ENCODE measurements at regions not wholly inside any gene's neighbourhood (a gene's known extent, or its start where the extent isn't known, plus 50 kb on each side); places are given as distances from the start of the nearest gene placed in this dataset.

DNA sequence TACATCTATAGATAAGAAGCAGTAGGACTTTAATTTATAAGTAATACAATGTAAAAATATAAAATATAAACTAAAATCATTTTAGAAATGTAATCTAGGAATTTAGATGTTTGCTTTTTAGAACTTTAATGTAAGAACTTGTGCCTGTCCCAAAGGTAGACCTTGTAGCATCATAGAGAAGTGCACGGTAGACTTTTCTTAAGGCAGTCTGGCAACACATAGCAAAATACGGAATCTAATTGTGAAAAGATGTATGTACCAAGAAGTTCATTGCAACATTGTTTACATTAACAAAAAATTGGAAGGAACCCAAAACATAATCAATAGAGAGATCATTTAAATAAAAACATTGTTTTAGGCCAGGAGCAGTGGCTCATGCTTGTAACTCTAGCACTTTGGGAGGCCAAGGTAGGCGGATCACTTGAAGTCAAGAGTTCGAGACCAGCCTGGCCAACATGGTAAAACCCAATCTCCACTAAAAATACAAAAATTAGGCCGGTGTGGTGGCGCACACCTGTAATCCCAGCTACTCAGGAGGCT is 84.6 kb upstream of the SMIM15 start:
- TF ChIP-seq GATA1 (IDR thresholded peaks at IDR 0.05; ENCODE audit: low read depth, low read length) = no peak
- no peak for TF ChIP-seq POLR2A (IDR thresholded peaks at IDR 0.05; ENCODE audit: low read length)

All from erythroblast (primary cell).